Amygdala (tissue), 56 donors: ENCODE measurements at regions not wholly inside any gene's neighbourhood (a gene's known extent, or its start where the extent isn't known, plus 50 kb on each side); places are given as distances from the start of the nearest gene placed in this dataset.
"Not testable (repeated sequence)": the region's sequence is repeated elsewhere in the genome, so short reads cannot be mapped to it uniquely, and the experiment has no call there.

Experiments
- DNase-seq, 56 donors: peaks; one replicate each; lab custom pipeline; 2025; lab: John Stamatoyannopoulos, UW

DNA sequence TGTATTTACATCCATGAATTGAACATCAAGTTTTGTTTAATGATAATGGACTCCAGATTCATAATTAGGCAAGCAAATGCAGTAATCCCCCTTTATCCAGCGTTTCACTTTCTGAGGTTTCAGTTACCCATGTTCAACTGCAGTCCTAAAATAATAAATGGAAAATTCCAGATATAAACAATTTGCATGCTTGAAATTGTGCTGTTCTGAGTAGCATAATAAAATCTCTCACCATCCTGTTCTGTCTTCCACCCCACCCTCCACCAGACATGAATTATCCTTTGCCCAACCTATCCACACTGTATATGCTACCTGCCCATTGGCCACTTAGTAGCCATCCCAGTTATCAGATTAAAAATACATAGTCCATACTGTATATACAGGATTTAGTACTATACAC, 224.5 kb upstream of the CHAC2 start:
- DNase-seq = no peak

DNA sequence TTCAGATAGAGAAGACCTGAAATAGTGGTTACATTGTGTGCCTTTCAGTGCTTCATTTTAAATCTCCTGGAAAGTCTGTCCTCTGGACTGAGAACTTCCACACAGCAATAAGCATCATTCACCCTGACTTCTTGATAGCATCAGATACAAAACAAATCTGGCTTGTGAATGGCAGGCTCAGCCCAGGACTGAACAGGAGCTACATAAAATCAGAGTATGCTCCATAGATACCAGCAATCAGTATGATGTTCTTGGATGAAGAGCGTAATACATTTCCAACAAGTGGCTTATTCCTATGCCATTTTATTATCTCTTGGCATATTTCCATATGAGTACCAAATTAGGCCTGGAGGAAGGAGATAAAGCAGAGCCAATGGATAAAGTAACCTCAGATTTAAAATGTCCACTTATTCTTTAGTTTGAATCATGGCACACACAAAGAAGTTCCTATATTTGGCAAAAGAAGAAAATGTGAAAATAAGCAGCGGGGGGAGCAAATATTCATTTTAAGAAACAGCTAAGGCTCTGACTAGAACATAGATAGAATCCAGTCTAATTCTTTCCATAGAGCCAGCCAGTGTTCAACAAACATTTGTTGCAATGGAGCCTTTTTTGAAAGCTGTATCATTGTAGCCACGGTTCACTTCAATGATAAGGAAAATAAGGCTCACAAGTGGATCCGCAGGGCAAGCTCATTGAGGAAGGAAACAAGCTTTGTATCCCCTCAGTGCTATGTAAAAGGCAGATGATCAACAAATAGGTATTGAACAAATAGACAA, 230.8 kb upstream of the CHAC2 start:
- DNase-seq = no peak

GRCh38 chr2:53535234-53535840, 232.3 kb upstream of the CHAC2 start:
- no peak for DNase-seq

- no peak for DNase-seq
These were observed 237.5 kb upstream of the CHAC2 start for GRCh38 chr2:53530126-53530525.

DNA sequence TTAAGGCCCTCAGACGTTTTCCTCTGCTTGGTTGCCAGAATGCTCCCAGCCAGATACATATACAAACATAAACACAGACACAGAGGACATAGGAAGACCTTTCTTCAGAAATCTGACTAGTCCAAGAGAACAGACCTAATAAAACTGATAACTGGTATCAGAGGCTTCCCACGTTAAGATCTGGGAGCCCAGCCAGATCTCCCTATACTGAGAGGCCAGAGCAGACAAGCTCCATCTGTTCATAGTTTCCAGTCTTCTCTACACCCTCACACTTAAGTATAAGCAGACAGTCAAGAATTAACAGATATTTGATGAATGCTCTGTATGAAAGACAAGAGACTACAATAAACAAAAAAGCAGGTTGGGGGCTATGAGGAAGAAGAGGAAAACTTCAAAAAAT, 240.5 kb upstream of the CHAC2 start:
- peak in 1 of 56 donors; percentile 38 for DNase-seq

- DNase-seq = peak in 1 of 56 donors; percentile 18
These were observed 247.4 kb upstream of the CHAC2 start for GRCh38 chr2:53519918-53520841.

DNA sequence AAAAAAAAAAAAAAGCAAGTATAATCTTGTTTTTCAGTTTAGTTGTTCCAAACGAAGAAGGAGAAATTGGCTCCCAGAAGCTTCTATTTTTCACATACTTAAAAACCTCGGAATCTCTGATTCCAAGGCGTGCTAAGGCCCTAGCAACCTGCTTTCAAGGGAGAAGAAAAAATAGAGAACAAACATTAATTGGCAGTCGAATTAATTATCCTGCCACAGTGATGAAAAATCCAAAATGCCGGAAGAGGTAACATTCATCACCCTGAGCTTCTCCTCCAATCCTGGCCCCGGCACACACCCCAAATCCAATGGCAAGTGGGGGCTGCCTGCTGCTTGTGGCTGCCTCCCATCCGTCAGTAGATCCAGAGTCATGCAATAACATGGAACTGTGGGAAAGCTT, 250.2 kb upstream of the CHAC2 start:
- peak in 2 of 56 donors; percentile 31 to 33 for DNase-seq

GRCh38 chr2:53516650-53517049, 251.0 kb upstream of the CHAC2 start:
- no peak for DNase-seq

DNA sequence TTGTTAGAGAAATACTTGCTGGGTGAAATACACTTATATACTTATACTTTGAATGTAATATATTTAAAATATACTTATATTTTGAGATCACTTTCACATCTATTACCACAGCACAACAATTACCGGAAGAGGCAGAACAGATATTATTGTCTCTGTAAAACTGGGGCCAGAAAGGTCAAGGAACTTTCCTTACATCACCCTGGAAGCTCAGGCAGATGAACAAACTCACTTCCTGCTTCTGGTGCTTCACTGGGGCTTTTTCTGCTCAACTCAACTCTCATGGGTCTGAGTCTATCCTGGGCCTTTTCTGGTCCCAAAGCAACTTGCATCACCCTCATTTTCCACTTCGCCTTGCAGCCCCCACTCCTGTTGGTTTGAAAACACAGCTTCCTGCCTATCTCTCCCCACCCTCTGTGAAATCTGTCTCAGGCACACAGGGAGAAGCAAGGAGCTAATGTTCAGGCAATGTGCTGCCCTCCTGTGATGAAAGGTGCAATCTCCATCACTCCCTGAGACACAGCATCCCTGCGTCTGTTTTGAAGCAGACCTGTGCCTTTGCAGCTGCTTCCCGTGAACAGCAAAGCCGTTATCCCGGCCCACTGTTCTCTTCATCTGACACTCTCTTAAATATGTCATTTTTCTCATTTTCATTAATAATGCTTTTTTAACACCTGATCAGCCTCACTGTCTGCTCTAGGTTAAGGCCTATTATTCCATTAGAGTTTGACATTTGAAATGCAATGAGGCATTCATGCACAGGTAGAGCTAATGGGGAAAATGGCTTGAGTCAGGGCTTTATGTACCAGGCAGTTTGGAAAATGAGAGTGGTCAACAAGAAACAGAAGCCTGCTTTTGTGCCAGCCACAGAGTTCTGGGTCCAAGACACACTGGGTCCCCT, 251.9 kb upstream of the CHAC2 start:
- DNase-seq = peak in 2 of 56 donors; percentile 12 to 15

- DNase-seq = no peak
These were observed 254.4 kb upstream of the CHAC2 start for GRCh38 chr2:53513167-53513666.

- no peak for DNase-seq
These were observed 255.4 kb upstream of the CHAC2 start for GRCh38 chr2:53512071-53512826.

- DNase-seq = no peak
These were observed 256.1 kb upstream of the CHAC2 start for GRCh38 chr2:53511549-53511948.

- DNase-seq = no peak
These were observed 257.2 kb upstream of the CHAC2 start for GRCh38 chr2:53510401-53510800.

DNA sequence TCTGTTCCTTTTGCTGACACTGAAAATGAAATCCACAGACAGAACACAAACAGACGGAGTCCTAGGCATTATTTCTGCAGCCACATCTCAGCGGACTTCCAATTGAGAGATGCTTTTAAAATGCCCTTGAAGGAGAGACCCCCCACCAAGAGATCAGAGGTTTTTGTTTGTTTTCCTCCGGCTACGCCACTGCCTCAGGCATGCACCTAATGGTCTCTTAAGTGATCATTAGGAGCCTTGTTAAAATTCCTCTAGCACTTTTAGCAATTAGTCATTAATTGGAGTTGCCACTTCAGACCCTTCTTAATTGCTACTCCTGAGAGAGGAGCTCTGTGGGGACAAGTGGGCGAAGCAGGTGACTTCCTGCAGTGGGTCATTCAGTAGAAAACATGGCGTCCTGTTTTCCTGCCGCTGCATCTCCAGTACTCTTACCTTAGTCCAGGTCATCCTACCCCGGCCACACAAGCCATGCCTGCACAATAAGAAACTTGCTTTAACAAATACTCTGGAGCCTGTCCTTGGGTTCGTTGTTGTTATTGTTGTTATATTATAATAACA, 257.7 kb upstream of the CHAC2 start:
- no peak for DNase-seq

DNA sequence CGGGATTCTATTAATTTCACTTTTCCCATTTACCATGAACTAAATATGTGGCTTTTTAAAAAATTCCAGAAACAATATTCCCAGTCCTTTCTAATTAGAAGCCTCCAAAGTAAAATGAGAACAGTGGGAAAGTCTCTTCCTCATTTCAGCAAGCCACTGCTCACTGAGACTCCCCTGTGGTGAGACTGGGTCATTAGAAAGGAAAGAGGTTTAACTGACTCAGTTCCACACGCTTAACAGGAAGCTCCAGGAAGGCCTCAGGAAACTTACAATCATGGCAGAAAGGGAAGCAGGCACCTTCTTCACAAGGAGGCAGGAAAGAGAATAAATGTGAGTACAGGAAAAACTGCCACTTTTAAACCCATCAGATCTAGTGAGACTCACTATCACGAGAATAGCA, 258.9 kb upstream of the CHAC2 start:
- no peak for DNase-seq

- DNase-seq = not testable (repeated sequence)
These were observed 260.5 kb upstream of the CHAC2 start for GRCh38 chr2:53507070-53507469.

GRCh38 chr2:53505826-53506225, 261.8 kb upstream of the CHAC2 start:
- no peak for DNase-seq

- DNase-seq = no peak
These were observed 263.1 kb upstream of the CHAC2 start for GRCh38 chr2:53504507-53504906.

DNA sequence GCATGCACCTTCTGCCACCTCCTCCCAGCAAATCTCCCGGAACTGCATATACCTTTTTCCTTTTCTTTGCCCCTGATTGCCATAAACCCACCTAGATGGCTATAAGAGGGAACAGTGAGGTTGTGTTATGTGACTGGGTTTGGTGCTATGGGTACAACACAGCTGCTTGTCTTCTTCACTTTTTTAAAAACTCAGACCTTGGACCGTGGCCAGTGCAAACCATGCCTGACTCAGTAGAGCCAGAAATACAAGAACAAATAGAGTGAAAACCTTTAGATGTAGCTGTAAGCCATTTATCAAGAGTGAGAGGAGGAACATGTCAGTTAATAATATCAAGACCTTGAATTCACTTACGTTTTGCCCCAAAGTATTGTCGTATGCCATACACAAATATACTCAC, 267.4 kb upstream of the CHAC2 start:
- DNase-seq = no peak
